ENCODE measurements at regions not wholly inside any gene's neighbourhood (a gene's known extent, or its start where the extent isn't known, plus 50 kb on each side); places are given as distances from the start of the nearest gene placed in this dataset.

GRCh38 chr12:68458866-68459265 is 126.7 kb upstream of the MDM1 start:
- no peak for TF ChIP-seq CTCF (IDR thresholded peaks at IDR 0.05)
- no peak for TF ChIP-seq POLR2A (IDR thresholded peaks at IDR 0.05)

Measured in body of pancreas (tissue), 4 donors.